GM12878 (cell line): ENCODE measurements at regions not wholly inside any gene's neighbourhood (a gene's known extent, or its start where the extent isn't known, plus 50 kb on each side); places are given as distances from the start of the nearest gene placed in this dataset.

Source experiments
- ATAC-seq: fragments of 200-7000 bp; cut with Tn5 transposase; 3 replicates; pipeline ENCODE4 v1.9.1; 2020; ENCODE audit warnings: mild to moderate bottlenecking, moderate library complexity
- BruUV-seq: library from RNA; stranded (reverse); fragments of 400-500 nt; replicated peaks from 2 replicates; lab custom pipeline; 2021; lab: Mats Ljungman, UMichigan
- CTCF ChIA-PET: fragments of 300-600 bp; sonication (Branson Sonifier 250); formaldehyde crosslinking; extraction: SDS; loops from one replicate; lab custom pipeline; 2021; ENCODE audit warnings: inconsistent platforms; lab: Yijun Ruan, JAX
- POLR2A ChIA-PET: fragments of 350-600 bp; formaldehyde crosslinking; extraction: SDS; loops from one replicate; lab custom pipeline; 2021; ENCODE audit warnings: inconsistent platforms; lab: Charles Lee
- RAD21 ChIA-PET: fragments of 300-600 bp; sonication (Branson Sonifier 250); formaldehyde crosslinking; loops from one replicate; lab custom pipeline; 2023; ENCODE audit warnings: antibody characterized with exemption; ENCODE audit not compliant: unreplicated experiment; lab: Charles Lee
- SMC1A ChIA-PET: fragments of 300-600 bp; sonication (Branson Sonifier 250); formaldehyde crosslinking; loops from one replicate; lab custom pipeline; 2023; ENCODE audit not compliant: unreplicated experiment, uncharacterized antibody; lab: Charles Lee
- DNase-seq: peaks from one replicate; pipeline ENCODE4 v3.0.0-alpha.2; 2011; ENCODE audit warnings: low read depth, low spot score
- FAIRE-seq: peaks from 3 replicates; lab custom pipeline; 2011; peaks lifted over from hg19 to GRCh38; lab: Jason Lieb, UNC
- H2AFZ ChIP-seq: 2 replicates; pipeline ENCODE4 v1.6.0; 2011; ENCODE audit warnings: low read depth, low read length, control low read depth; ENCODE audit not compliant: control insufficient read depth
- H3K27ac ChIP-seq: 2 replicates; pipeline ENCODE4 v1.5.1; 2011; ENCODE audit warnings: control low read depth; ENCODE audit not compliant: control insufficient read depth, insufficient read depth
- H3K27me3 ChIP-seq, 2 experiments: replicated peaks in 1 of 2; 2 replicates each; pipeline versions ENCODE4 v1.6.0 to v1.6.1; 2011; ENCODE audit warnings: low read length in 1 of 2; ENCODE audit not compliant: control insufficient read depth in 2 of 2, insufficient read depth in 2 of 2
- H3K36me3 ChIP-seq, 2 experiments: 2 replicates each; pipeline ENCODE4 v1.5.1; 2011; ENCODE audit warnings: low read length in 1 of 2; ENCODE audit not compliant: control insufficient read depth in 2 of 2, insufficient read depth in 2 of 2
- H3K4me1 ChIP-seq: 2 replicates; pipeline ENCODE4 v1.6.1; 2011; ENCODE audit warnings: mild to moderate bottlenecking, low read length, moderate library complexity, mixed read lengths; ENCODE audit not compliant: control insufficient read depth, insufficient read depth
- H3K4me2 ChIP-seq: 2 replicates; pipeline ENCODE4 v1.6.0; 2011; ENCODE audit warnings: control low read depth; ENCODE audit not compliant: control insufficient read depth, insufficient read depth
- H3K4me3 ChIP-seq: fragments of 200-600 bp; sonication (generic); 2 replicates; pipeline ENCODE4 v1.5.1; 2016
- H3K79me2 ChIP-seq: 2 replicates; pipeline ENCODE4 v1.6.0; 2011; ENCODE audit warnings: low read length; ENCODE audit not compliant: control insufficient read depth, insufficient read depth
- H3K9ac ChIP-seq: 2 replicates; pipeline ENCODE4 v1.8.0; 2011; ENCODE audit warnings: low read length, control low read depth, mixed read lengths; ENCODE audit not compliant: control insufficient read depth, insufficient read depth
- H3K9me3 ChIP-seq: replicated peaks from 3 replicates; pipeline ENCODE4 v1.5.1; 2011; ENCODE audit warnings: mild to moderate bottlenecking, low read length; ENCODE audit not compliant: control insufficient read depth, insufficient read depth
- H4K20me1 ChIP-seq: 2 replicates; pipeline ENCODE4 v1.6.0; 2011; ENCODE audit not compliant: control insufficient read depth, insufficient read depth
- ASH2L ChIP-seq: fragments of 300-600, 200-600 bp; sonication (generic); IDR thresholded peaks from 2 replicates; pipeline ENCODE4 v1.6.1; 2017; ENCODE audit warnings: low read depth, mild to moderate bottlenecking, borderline replicate concordance
- CEBPB ChIP-seq, 2 experiments: fragments of 150-350 bp in 1 of 2; IDR thresholded peaks; 2 replicates each; pipeline ENCODE4 v1.6.1; 2012 to 2014; ENCODE audit warnings: low read depth in 2 of 2, low read length in 2 of 2, borderline replicate concordance in 1 of 2, inconsistent platforms in 1 of 2
- PML ChIP-seq: IDR thresholded peaks from 2 replicates; pipeline ENCODE4 v1.6.1; 2012; ENCODE audit warnings: low read length, inconsistent platforms
- RBBP5 ChIP-seq: fragments of 200-600 bp; sonication (generic); conservative IDR thresholded peaks from 2 replicates; pipeline ENCODE4 v1.6.1; 2016
- ZNF217 ChIP-seq: fragments of 450-650 bp; IDR thresholded peaks from 2 replicates; pipeline ENCODE4 v1.6.1; 2017; ENCODE audit warnings: antibody characterized with exemption, mild to moderate bottlenecking
- WGBS: methylation state at CpG from one replicate; pipeline ENCODE4 v1.1.6; 2016; ENCODE audit warnings: low lambda C conversion rate; ENCODE audit not compliant: insufficient replicate concordance, insufficient coverage; ENCODE audit errors: missing lambda C conversion rate; 5-methylcytosine and 5-hydroxymethylcytosine counted together
- in situ Hi-C: fragments of 300-500 bp; cut with MboI; formaldehyde crosslinking; loops from 9 replicates; pipeline ENCODE4 v1.14.3; 2018; ENCODE audit warnings: mixed read lengths
- intact Hi-C: fragments of 100-400 bp; cut with micrococcal nuclease; formaldehyde crosslinking; loops from one replicate; pipeline ENCODE4 v1.14.2; 2022; ENCODE audit not compliant: unreplicated experiment
- TF ChIP-seq, protein P1 (sequence below), 3 experiments: IDR thresholded peaks in 2 of 3; conservative IDR thresholded peaks in 1 of 3; 2 replicates each; pipeline ENCODE4 v1.5.1; 2011; ENCODE audit warnings: low read depth in 3 of 3, low read length in 3 of 3, mild to moderate bottlenecking in 3 of 3, control low read depth in 2 of 3, moderate library complexity in 2 of 3, inconsistent platforms in 1 of 3, mixed read lengths in 1 of 3; ENCODE audit not compliant: control insufficient read depth in 2 of 3, insufficient read depth in 1 of 3; ENCODE audit errors: extremely low read depth in 1 of 3
- TF ChIP-seq, protein P2 (sequence below): fragments of 450-650 bp; IDR thresholded peaks from 2 replicates; pipeline ENCODE4 v1.6.1; 2017; ENCODE audit warnings: mild to moderate bottlenecking, low read depth, inconsistent platforms; ENCODE audit not compliant: poor library complexity, severe bottlenecking
- TF ChIP-seq, protein P3 (sequence below): IDR thresholded peaks from 2 replicates; pipeline ENCODE4 v1.6.1; 2011; ENCODE audit warnings: borderline replicate concordance, low read depth, mild to moderate bottlenecking, moderate library complexity, low read length; ENCODE audit not compliant: insufficient read depth, poor library complexity, severe bottlenecking
- TF ChIP-seq, protein P4 (sequence below): IDR thresholded peaks from 2 replicates; pipeline ENCODE4 v1.6.1; 2012; ENCODE audit warnings: low read depth, low read length, improper control_type of control experiment
- TF ChIP-seq, protein P5 (sequence below): fragments of 150-350 bp; IDR thresholded peaks from 2 replicates; pipeline ENCODE4 v1.6.1; 2016; ENCODE audit warnings: low read depth, low read length
- TF ChIP-seq, protein P6 (sequence below): fragments of 450-650 bp; IDR thresholded peaks from 2 replicates; pipeline ENCODE4 v1.6.1; 2016; ENCODE audit warnings: mild to moderate bottlenecking

DNA sequence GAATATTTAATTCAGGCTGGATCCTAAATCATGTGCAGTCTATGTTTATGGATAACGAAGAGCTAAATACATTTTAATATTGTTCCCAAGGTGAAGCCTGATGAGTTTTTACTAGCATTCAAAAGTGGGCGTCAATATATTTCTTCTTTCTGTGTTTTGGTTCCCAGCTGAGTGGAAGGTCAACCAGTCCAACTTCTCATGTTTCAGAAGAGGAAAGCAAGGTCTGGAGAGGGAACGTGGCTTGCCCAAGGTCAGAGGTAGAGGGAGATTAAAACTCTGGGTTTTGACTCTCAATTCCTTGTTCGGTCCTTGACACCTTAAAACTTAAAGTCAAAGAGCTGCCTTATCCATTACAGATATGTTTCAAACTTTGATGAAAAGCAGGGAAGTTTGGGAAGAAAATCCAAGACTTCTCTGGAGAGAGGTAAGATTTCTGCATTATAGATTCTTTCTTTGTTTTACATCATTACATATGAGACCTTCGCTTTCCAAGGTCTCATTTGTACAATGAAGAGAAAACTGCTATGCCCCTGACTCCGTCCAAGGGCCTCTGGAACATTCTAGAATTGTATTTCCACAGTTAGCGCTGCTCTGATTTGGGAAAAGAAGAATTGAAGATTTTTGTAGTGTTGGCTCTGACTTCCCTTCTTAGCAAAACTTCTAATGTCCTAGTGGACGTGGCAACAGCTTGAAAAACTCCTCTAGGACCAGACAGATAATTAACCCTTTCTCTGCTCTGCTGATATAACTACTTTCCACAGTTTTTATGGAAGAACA lies 57.7 kb upstream of the HES1 start:
- no peak for ATAC-seq
- Histone ChIP-seq H3K4me2 (no peak overlapping the region), H3K4me3 (no peak overlapping the region), H3K36me3 (no peaks in the 10 kb centered on the region), H3K4me1 (no peaks in the 10 kb centered on the region), H3K9ac (no peak overlapping the region), H4K20me1 (no peaks in the 10 kb centered on the region; the same call in 1 of the 2 replicates), H3K79me2 (no peaks in the 10 kb centered on the region), H3K9me3 (no peaks in the 10 kb centered on the region), H2AFZ (no peak overlapping the region), H3K27me3 (peaks cover 0 to 5% of the 10 kb centered on the region in 2 experiments; a peak in 3 of 4 replicates), H3K27ac (no peak overlapping the region)
- ChIA-PET RAD21 (no interaction called here), POLR2A (interaction anchor here (0.5 kb wide), 1 partner anchor 29 kb away, joined by 11 read pairs; no protein-coding TSS in a partner anchor), CTCF (interaction anchor here (1.0 to 1.7 kb wide), 2 partner anchors 13 to 31 kb away, joined by 3 read pairs; no protein-coding TSS in a partner anchor), SMC1A (interaction anchor here (1.1 kb wide), 1 partner anchor 8 kb away, joined by 3 read pairs; no protein-coding TSS in a partner anchor)
- BruUV-seq, result no TSS peak
- intact Hi-C loops (no loop called here), in situ Hi-C loops (no loop called here)
- no peak for DNase-seq
- no peak for FAIRE-seq
- WGBS, result 62% methylated on average over 8 of the region's 8 CpGs
- TF ChIP-seq, protein P1, sequence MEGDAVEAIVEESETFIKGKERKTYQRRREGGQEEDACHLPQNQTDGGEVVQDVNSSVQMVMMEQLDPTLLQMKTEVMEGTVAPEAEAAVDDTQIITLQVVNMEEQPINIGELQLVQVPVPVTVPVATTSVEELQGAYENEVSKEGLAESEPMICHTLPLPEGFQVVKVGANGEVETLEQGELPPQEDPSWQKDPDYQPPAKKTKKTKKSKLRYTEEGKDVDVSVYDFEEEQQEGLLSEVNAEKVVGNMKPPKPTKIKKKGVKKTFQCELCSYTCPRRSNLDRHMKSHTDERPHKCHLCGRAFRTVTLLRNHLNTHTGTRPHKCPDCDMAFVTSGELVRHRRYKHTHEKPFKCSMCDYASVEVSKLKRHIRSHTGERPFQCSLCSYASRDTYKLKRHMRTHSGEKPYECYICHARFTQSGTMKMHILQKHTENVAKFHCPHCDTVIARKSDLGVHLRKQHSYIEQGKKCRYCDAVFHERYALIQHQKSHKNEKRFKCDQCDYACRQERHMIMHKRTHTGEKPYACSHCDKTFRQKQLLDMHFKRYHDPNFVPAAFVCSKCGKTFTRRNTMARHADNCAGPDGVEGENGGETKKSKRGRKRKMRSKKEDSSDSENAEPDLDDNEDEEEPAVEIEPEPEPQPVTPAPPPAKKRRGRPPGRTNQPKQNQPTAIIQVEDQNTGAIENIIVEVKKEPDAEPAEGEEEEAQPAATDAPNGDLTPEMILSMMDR (IDR thresholded peaks at IDR 0.05 in 2 of 3, conservative IDR thresholded peaks at IDR 0.05 in 1 of 3; ENCODE audit: control insufficient read depth in 2 of 3, extremely low read depth in 1 of 3, insufficient read depth in 1 of 3, low read depth in 3 of 3, low read length in 3 of 3), result no peak
- TF ChIP-seq, protein P2, sequence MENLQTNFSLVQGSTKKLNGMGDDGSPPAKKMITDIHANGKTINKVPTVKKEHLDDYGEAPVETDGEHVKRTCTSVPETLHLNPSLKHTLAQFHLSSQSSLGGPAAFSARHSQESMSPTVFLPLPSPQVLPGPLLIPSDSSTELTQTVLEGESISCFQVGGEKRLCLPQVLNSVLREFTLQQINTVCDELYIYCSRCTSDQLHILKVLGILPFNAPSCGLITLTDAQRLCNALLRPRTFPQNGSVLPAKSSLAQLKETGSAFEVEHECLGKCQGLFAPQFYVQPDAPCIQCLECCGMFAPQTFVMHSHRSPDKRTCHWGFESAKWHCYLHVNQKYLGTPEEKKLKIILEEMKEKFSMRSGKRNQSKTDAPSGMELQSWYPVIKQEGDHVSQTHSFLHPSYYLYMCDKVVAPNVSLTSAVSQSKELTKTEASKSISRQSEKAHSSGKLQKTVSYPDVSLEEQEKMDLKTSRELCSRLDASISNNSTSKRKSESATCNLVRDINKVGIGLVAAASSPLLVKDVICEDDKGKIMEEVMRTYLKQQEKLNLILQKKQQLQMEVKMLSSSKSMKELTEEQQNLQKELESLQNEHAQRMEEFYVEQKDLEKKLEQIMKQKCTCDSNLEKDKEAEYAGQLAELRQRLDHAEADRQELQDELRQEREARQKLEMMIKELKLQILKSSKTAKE, result no peak
- TF ChIP-seq, protein P3, sequence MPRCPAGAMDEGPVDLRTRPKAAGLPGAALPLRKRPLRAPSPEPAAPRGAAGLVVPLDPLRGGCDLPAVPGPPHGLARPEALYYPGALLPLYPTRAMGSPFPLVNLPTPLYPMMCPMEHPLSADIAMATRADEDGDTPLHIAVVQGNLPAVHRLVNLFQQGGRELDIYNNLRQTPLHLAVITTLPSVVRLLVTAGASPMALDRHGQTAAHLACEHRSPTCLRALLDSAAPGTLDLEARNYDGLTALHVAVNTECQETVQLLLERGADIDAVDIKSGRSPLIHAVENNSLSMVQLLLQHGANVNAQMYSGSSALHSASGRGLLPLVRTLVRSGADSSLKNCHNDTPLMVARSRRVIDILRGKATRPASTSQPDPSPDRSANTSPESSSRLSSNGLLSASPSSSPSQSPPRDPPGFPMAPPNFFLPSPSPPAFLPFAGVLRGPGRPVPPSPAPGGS, result no peak
- TF ChIP-seq ZNF217 (no peak), ASH2L (no peak), RBBP5 (no peak), PML (no peak), CEBPB (IDR thresholded peaks at IDR 0.05; ENCODE audit: borderline replicate concordance in 1 of 2, low read depth in 2 of 2, low read length in 2 of 2) (no peak)
- TF ChIP-seq, protein P4, sequence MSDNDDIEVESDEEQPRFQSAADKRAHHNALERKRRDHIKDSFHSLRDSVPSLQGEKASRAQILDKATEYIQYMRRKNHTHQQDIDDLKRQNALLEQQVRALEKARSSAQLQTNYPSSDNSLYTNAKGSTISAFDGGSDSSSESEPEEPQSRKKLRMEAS, result no peak
- TF ChIP-seq, protein P5, sequence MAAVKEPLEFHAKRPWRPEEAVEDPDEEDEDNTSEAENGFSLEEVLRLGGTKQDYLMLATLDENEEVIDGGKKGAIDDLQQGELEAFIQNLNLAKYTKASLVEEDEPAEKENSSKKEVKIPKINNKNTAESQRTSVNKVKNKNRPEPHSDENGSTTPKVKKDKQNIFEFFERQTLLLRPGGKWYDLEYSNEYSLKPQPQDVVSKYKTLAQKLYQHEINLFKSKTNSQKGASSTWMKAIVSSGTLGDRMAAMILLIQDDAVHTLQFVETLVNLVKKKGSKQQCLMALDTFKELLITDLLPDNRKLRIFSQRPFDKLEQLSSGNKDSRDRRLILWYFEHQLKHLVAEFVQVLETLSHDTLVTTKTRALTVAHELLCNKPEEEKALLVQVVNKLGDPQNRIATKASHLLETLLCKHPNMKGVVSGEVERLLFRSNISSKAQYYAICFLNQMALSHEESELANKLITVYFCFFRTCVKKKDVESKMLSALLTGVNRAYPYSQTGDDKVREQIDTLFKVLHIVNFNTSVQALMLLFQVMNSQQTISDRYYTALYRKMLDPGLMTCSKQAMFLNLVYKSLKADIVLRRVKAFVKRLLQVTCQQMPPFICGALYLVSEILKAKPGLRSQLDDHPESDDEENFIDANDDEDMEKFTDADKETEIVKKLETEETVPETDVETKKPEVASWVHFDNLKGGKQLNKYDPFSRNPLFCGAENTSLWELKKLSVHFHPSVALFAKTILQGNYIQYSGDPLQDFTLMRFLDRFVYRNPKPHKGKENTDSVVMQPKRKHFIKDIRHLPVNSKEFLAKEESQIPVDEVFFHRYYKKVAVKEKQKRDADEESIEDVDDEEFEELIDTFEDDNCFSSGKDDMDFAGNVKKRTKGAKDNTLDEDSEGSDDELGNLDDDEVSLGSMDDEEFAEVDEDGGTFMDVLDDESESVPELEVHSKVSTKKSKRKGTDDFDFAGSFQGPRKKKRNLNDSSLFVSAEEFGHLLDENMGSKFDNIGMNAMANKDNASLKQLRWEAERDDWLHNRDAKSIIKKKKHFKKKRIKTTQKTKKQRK, result no peak
- TF ChIP-seq, protein P6, sequence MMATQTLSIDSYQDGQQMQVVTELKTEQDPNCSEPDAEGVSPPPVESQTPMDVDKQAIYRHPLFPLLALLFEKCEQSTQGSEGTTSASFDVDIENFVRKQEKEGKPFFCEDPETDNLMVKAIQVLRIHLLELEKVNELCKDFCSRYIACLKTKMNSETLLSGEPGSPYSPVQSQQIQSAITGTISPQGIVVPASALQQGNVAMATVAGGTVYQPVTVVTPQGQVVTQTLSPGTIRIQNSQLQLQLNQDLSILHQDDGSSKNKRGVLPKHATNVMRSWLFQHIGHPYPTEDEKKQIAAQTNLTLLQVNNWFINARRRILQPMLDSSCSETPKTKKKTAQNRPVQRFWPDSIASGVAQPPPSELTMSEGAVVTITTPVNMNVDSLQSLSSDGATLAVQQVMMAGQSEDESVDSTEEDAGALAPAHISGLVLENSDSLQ, result no peak
